NCI-H345 treated with DMSO at 0.1 percent for 48 hours (cell line): ENCODE measurements at regions not wholly inside any gene's neighbourhood (a gene's known extent, or its start where the extent isn't known, plus 50 kb on each side); places are given as distances from the start of the nearest gene placed in this dataset.
A peak's percentile ranks its signal among the peaks of the same experiment; 100 is the strongest.

ENCODE experiments used
- DNase-seq: peaks from one replicate; lab custom pipeline; 2025; ENCODE audit not compliant: unreplicated experiment; lab: John Stamatoyannopoulos, UW

DNA sequence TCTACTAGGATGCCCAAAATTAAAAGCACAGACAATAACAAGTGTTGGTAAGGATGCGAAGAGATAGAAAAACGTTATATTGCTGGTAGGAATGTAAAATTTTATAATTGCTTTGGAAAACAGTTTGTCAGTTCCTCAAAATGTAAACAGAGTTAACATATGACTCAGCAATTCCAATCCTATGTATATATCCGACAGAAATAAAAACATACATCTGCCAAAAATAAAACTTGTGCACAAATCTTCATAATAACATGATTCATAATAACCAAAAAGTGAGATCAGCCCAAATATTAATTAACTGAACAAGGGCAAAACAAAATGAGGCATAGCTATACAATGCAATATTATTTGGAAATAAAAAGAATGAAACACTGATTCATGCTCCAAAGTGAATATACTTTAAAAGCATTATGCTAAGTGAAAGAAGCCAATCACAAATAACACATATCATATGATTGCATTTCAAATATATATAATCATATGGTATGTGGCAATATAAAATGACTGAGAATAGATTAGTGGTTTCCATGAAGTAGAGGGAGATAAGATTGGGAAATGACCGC lies 609.3 kb downstream of the IGSF11 start:
- DNase-seq = no peak

DNA sequence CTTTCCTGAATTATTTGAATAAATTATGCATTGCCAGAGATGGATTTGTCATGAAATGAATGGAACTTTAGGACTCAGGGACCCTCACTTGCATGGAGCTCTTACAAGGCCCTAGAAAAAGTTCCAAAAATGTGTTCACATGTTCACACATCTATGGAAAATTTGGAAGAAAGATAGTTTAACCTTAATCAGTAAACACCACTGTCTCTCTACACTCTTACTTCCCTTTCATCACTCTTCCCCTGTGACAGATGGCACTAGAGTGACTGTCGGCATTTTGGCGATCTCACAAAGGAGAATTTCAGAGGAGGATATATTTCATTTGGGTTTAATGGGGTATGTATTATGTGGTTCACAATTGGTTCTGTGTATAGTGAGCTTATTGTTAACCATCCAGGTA lies 600.8 kb downstream of the IGSF11 start:
- DNase-seq = no peak

DNA sequence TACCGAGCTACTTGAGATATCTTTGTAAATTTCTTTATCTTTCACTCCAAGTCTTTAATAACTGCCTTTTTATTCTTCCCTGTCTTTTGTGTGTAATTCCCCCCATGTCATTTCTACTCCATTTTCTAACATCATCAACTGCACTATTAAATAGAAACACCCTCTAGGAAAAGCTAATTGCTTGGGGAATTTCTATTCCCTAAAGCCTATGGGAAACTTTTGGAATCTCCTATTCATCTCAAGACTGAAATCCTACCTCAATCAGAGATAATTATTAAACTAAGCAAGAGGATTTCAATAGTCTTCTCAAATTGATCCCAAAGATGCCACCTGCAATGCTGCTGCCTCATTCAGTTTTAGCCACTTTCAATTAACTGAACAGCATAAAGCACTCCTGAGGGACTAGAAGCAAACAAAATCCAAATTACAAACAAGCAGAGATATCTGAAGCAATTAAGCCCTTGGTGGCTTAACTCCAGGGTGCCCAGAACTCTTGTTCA lies 598.7 kb downstream of the IGSF11 start:
- no peak for DNase-seq

DNA sequence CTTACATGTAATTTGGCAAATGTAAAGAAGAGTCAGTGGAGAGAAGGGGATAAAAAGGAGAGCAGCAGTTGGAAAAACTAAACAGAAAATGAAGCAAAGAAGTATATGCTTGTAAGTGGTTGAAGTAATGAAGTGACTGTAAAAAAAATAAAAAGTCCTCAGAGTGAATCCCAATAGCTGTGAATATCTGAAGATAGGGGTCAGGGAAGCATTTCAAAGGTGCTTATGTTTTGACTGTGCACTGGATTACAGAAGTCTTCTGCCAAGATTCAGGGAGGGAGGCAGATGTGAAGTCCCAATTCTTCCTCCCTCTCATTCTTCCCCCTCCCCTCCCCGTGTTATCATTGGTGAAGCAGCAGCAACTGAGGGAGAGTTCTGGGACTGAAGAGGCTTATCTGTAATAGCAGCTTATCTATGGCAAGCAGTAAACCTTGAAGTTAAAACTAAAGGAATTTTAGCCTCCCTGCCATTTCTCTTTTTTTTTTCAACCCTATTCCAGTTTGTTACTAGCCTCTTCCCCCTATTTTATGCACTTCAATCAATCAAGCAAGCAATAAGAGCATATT lies 597.9 kb downstream of the IGSF11 start:
- DNase-seq = no peak

DNA sequence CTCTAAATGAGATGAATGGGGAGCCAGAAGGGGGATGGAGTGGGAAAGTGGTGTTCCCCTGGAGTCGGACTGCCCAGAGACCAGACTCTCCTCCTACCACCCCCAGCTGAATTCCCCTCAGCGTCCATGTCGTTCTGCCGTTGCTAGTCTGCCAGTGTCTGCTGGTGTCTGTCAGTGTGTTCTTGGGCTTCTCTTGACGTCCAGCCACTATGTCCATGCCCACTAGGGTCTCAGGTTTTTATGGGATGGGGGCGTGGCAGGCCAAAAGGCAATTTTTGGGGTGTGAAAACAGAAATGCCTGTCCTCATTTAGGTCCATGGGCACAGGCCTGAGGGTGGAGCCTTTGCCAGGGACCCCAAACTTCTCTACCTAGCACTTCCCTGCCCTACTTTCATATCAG lies 589.6 kb downstream of the IGSF11 start:
- no peak for DNase-seq

DNA sequence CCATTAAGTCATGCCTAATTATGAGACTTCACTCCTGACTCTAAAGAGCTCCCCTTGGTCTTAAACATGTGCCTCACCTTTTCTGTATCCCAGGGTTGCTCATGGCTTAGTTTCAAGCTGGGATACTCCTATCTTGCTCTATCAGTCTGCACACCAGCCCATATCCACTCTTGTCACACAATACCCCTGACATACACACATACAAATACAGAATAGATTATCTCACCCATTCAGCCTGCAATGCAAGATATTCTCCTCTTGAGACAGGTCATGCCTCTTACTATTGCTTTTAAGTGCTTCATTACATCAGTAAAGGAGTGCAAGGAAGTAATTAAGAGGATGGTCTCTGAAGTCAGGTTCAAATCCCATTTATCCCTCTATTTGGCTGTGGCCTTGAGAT lies 587.3 kb downstream of the IGSF11 start:
- DNase-seq = no peak

DNA sequence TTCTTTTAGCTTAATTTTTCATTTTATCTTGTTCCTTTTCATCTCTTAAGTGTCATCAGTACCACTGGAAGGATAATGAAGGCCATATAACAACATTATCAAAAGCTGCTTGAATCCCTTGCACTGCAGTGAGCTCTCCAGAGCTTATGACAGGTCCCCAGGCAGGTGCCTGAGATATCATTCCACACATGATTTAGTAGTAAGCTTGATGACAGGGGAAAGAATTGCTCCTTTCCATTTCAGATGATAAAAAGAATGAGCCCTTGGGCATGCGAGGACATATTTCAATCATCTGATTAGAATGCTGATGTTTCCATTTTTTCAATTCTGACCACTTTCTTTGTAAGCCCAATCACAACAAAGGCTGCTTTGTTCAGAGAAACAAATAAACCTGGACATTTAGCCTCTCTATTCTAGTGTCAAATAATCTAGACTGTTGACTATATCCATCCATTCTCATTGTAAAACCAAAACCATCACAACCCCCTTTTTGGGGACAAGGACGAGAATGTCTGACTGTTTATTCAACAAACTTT lies 567.8 kb downstream of the IGSF11 start:
- no peak for DNase-seq

DNA sequence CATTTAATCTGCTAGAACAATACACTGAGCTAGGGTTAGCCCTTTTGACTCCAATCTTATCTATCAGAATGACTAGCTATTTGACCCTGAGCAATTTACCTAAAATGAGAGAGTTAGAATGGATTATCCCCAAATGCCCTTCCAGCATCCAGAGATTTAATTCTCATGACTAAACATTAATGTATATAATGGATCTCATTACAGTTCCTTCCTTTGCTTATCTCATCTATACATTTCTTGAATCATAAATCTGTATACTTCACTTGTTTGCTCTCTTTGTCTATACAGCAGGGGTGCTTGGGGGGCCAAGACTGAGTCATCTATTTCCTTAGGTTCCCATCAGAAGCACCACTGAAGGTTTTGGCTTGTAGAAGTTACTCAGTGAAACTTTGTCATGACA lies 565.8 kb downstream of the IGSF11 start:
- no peak for DNase-seq

DNA sequence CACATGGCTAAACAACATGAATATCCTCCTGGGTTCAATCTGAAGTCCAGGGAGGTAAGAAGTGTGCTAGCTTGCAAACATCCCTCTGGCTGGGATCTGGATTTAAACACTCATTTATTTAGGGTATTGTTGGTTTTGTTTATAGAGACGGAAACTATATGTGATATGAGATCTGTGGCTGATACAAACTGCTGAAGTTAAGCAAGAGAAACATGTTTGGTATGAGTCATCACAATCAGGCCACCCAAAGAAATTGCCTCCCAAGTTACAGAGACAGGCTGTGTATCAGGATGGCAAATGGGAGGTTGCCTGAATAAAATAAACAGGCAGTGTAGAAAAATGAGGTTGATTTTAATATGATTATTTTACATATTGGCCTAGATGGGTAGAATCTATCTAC lies 562.1 kb downstream of the IGSF11 start:
- no peak for DNase-seq

DNA sequence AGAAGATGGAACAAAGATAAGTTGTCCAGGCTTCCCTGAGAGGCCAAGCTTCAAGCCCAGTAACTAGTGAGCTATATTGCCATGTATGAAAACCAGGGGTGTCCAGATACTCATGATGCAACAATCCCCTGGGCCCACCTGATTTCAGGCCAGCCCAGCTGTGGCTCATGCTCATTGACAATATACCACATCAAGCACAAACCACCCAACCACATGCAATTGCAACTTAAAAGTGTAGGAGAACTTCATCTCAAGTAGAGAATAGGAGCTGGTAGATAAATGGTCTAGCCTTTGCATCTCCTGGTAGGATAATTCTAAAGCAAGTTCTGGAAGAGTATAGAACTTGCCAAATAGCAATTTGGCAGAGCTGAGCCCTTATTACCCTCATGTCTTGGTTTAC lies 561.3 kb downstream of the IGSF11 start:
- no peak for DNase-seq

DNA sequence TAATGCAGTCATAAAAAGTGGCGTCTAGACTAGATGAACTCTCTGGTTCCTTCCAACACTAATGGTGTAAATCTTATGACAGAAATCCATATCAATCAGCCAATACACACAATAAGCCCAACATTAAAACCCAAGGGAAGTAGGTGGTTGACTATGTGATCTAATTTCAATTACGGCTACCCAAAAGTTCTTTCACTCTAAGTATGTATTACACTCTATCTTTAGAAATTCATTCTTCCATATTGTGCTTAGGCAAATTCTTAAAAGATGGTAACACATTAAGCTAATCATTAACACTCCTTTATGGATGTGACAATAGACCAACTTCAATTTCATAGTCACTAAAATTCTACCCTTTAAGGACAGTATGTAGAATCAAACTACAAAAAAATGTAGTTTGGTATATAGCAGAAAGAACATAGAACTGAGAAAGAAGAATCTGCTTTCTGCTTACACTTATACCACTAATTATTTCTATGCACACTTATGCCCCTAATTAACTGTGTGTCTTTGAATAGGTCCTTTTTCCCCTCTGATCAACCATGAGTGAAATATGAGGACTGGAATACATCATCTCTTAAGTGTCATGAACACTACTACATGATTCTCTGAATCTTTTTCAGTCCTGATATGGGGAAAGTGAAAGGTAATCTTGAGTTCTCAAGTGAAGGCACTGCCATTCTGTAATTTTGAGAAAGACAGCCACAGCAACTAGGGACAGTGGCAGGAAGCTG lies 557.6 kb downstream of the IGSF11 start:
- no peak for DNase-seq

DNA sequence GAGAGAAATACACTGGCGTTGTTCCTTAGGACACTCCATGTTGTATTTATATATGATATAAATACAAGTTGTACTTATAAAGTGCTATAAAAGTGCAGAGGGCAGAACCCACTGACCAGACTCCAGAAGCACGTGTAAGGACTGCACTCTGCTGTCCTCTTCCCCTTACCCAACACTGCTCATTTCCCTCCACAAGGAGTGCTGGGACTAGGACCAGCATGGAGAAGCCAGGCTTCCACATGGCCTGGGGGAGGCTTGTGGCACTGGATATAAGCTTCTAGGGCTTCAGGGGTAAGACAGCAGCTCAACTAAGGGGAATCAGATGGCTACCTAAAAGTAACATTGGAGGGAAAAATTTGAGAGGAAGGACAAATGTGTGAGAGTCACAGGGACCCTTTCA lies 556.9 kb downstream of the IGSF11 start:
- DNase-seq = no peak

DNA sequence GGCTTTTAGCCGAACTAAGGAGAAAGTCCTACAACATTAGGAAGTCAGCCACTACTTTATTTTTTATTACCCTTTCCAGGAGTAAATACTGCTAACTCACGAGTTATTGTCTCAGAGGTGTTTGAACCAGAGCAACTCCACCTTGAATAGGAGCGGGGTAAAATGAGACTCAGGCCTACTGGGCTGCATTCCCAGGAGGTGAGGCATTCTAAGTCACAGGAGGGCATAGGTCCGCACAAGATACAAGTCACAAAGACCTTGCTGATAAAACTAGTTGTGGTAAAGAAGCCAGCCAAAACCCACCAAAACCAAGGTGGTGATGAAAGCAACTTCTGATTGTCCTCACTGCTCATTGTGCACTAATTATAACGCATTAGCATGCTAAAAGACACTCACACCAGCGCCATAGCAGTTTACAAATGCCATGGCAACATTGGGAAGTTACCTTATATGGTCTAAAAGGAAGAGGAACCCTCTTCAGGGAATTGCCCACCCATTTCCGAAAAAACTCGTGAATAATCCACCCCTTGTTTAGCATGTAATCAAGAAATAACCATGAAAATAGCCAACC lies 555.9 kb downstream of the IGSF11 start:
- DNase-seq = no peak

DNA sequence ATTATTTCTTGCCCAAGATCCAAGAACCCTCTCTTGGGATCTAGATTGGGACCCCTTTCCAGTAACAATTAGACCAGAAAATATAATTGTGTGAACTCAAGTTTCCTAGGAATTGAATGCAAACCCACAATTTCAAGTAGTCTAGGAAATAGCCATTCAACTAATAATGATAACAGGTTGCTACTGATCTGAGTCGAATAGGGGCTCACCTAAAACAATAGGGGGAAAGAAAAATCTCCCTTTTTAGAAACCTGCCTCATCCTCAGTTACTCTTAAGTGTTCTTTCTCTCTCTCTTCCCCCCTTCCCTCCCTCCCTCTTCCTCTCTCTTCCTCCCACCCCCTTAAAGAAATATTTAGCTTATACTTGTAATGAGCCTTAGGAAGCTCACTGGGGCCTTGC lies 555.3 kb downstream of the IGSF11 start:
- no peak for DNase-seq

DNA sequence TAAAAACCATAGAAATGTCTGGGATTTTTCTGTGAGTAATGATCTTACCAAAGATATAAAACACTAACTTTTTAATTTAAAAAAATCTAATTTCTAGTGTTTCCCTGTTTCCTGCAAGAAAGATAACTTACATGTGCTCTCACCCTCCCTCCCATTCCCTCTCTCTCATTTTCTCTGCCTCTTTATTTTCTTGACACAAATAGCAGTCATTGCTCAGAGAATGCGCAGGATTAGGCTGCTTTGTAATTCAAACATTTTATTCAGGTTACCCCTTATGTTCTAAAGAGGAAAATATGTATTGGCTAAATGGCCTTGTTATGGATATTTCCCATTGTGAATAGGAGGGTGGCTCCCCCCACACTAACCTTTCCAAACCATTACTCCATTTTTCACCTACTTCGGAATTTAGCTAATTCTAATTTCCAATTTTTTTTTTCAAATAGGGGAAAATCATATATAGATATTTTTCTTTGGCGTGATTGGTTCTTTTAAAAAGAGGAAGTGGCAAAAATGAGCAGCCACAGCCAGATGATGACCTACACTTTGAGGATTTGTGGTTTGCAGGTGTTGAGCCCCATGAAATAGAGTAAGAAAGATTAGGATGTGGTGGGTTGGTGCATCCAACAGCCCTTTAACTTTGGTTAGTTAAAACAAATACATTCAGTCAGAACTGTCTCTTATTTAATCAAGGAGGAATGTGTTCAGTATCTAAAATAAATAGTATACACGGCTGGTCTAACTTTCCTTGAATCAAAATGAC lies 554.4 kb downstream of the IGSF11 start:
- no peak for DNase-seq

DNA sequence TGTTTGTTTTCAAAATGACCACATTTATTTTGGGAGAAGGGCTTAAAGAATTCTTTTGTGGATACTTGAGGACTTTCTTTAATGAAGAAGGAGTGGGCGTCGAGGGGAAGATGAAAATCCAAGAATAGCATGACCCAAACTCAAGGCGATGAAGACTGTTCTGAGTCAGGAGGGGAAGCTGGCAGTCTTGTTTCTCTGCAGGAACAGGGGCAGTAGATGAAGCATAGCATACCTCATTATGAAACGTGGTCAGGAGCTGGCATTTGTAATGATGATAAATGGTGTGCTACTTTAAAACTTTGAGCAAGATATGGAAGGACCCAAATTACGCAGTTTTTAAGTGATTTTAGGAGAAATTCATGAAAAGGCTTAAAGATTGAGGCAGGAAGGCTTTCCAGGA lies 549.0 kb downstream of the IGSF11 start:
- DNase-seq = no peak

DNA sequence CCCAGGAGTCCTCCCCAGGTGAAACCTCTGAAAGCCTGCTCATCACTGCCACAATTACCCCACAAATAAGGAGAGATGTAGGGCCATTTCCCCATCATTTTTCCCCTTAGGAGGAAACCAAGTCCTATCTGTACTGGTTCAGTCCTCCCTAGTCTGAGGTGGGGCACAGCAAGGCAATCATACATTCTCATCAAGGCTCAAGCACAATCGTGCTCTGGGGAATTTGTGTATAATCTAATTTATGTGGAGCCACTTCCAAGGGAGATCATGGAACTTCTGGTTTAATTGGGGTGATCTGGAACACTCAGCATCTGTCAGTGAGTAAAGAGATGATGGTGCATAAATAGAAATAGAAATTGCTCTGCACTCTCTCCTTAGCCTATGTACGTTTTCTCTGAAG lies 546.9 kb downstream of the IGSF11 start:
- DNase-seq = no peak

DNA sequence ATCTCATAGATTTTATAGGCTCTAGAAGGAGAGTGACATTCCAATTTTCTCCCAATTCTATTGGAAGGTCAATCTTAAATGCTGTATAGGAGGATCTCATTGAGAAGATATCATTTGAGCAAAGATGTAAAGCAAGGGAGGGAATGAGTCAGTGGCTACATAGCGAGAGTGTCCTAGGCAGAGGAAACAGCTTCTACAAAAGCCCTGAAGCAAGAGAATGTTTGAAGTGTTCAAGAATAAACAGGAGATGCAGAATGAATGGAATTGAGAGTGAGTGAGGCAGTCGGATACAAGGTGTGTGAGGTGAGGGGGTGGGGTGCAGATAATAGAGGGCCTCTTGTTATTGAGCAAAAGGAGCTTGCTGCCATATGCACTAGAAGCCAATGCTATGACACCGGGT lies 545.9 kb downstream of the IGSF11 start:
- DNase-seq = no peak

DNA sequence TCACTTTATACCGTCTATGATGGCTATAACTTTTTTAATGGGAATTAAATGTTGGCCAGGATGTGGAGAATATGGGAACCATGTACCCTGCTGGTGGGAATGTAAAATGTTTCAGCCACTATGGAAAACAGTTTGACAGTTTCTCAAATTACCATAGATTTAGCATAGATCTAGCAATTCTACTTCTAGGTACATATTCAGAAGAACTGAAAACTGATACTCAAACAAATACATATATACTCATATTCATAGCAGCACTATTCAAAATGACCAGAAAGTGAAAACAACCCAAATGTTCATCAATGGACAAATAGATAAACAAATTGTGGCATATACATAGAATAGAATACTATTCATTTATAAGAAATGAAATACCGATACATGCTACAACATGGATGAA lies 539.4 kb downstream of the IGSF11 start:
- DNase-seq = no peak

DNA sequence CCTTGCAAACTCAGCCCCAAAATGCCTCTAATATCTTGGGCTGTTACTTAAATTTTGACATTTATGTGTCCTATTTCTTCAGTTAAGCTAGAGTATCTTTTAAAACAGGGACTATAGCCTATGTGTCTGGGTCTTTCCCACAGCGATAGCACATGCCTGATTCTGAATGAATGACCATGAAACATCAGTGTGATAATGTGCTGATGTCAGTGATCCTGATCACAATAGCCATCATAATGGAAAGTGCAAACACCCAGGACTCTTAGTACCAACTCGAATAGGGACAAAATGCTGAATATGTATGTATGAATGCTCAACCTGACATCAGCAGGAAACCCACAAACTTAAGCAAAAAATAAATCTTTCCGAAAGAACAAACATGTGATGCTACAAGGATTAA lies 537.4 kb downstream of the IGSF11 start:
- DNase-seq = no peak

DNA sequence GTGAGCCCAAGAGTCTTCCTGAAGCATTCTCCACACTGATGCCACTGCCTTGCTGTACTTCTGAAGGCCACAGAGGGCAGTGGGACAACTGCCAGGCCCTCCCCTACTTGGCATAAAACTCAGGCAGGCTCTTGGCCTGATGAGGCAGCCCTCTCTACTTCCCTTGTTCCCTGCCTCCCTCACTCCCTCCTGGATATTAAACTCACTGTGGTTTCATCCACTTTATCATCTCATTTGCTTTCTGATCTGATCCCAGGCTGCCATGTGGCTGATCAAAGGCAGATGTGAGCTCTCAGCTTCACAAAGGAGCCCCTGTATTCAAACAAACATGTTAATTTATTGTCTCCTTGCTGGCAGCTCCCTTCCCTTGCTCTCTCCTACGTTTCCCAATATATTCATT lies 533.5 kb downstream of the IGSF11 start:
- peak; percentile 0 for DNase-seq
